HEK293 (cell line): ENCODE measurements at regions not wholly inside any gene's neighbourhood (a gene's known extent, or its start where the extent isn't known, plus 50 kb on each side); places are given as distances from the start of the nearest gene placed in this dataset.

Experiments used
- SALL2 ChIP-seq: fragments of 450-650 bp; formaldehyde crosslinking; IDR thresholded peaks from 2 replicates; pipeline ENCODE4 v1.5.0; 2017; ENCODE audit warnings: missing biosample characterization, mild to moderate bottlenecking, missing genetic modification characterization, borderline replicate concordance
- ZSCAN30 ChIP-seq: fragments of 450-650 bp; IDR thresholded peaks from 2 replicates; pipeline ENCODE4 v1.5.1; 2018; ENCODE audit warnings: missing biosample characterization, mild to moderate bottlenecking, missing genetic modification characterization, moderate library complexity
- TF ChIP-seq, protein P1 (sequence below): fragments of 450-650 bp; formaldehyde crosslinking; IDR thresholded peaks from 2 replicates; pipeline ENCODE4 v1.5.1; 2016; ENCODE audit warnings: missing biosample characterization, missing genetic modification characterization

DNA sequence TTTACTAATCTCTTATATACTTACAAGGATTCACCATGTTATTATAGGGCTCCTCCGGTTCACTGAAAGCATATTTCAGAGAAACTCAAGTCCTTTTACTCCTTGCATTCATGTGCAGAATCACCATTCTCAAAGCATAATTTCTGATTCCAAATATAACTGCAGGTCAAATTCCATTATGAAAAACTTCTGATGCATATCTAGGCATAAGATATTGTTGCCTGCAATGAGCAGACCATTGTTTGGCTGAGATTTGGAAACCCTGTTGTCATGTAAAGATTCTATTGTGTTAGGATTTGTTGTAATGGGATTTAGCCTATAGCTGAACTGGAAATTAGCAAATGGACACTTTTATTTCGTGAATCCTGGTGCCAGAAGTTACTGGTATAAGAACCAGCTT, 69.5 kb upstream of the PRICKLE2 start:
- TF ChIP-seq, protein P1, sequence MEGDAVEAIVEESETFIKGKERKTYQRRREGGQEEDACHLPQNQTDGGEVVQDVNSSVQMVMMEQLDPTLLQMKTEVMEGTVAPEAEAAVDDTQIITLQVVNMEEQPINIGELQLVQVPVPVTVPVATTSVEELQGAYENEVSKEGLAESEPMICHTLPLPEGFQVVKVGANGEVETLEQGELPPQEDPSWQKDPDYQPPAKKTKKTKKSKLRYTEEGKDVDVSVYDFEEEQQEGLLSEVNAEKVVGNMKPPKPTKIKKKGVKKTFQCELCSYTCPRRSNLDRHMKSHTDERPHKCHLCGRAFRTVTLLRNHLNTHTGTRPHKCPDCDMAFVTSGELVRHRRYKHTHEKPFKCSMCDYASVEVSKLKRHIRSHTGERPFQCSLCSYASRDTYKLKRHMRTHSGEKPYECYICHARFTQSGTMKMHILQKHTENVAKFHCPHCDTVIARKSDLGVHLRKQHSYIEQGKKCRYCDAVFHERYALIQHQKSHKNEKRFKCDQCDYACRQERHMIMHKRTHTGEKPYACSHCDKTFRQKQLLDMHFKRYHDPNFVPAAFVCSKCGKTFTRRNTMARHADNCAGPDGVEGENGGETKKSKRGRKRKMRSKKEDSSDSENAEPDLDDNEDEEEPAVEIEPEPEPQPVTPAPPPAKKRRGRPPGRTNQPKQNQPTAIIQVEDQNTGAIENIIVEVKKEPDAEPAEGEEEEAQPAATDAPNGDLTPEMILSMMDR, result no peak
- TF ChIP-seq SALL2 (tag by site-specific recombination) (no peak), ZSCAN30 (tag by site-specific recombination) (no peak)
